Sigmoid colon (tissue), 6 donors: ENCODE measurements at regions not wholly inside any gene's neighbourhood (a gene's known extent, or its start where the extent isn't known, plus 50 kb on each side); places are given as distances from the start of the nearest gene placed in this dataset.
"Not testable (repeated sequence)": the region's sequence is repeated elsewhere in the genome, so short reads cannot be mapped to it uniquely, and the experiment has no call there.

Experiments used
- DNase-seq: peaks from one replicate; pipeline ENCODE4 v3.0.0-alpha.2; 2019
- H3K27ac ChIP-seq, 4 donors: fragments of 200-600 bp; sonication (generic); one replicate each; pipeline ENCODE4 v1.5.1; 2016 to 2019; ENCODE audit warnings: mild to moderate bottlenecking in 1 of 4
- H3K27me3 ChIP-seq, 3 donors: fragments of 200-600 bp; sonication (generic); one replicate each; pipeline ENCODE4 v1.5.1; 2019; ENCODE audit warnings: mild to moderate bottlenecking in 1 of 3
- H3K36me3 ChIP-seq, 4 donors: fragments of 200-600 bp; sonication (generic); one replicate each; pipeline ENCODE4 v1.5.1; 2016 to 2019
- H3K4me1 ChIP-seq, 4 donors: fragments of 200-600 bp; sonication (generic); one replicate each; pipeline ENCODE4 v1.5.1; 2017 to 2019
- H3K4me3 ChIP-seq, 4 donors: fragments of 200-600 bp; sonication (generic); one replicate each; pipeline ENCODE4 v1.5.1; 2017 to 2019; ENCODE audit warnings: mild to moderate bottlenecking in 2 of 4, moderate library complexity in 1 of 4
- H3K9me3 ChIP-seq, 4 donors: fragments of 200-600 bp in 3 of 4; sonication (generic) in 3 of 4; one replicate each; pipeline versions ENCODE4 v1.5.1 to v1.6.1; 2013 to 2019
- EP300 ChIP-seq, 4 donors: sonication (generic); formaldehyde crosslinking; IDR thresholded peaks; one replicate each; pipeline ENCODE4 v1.6.1; 2017; ENCODE audit warnings: antibody characterized with exemption in 4 of 4
- POLR2A ChIP-seq, 2 donors: fragments of 450-650 bp; IDR thresholded peaks; one replicate each; pipeline ENCODE4 v1.6.1; 2016; ENCODE audit warnings: antibody characterized with exemption in 2 of 2, mild to moderate bottlenecking in 2 of 2, moderate library complexity in 2 of 2
- POLR2AphosphoS5 ChIP-seq, 4 donors: sonication (generic); formaldehyde crosslinking; IDR thresholded peaks; one replicate each; pipeline ENCODE4 v1.6.1; 2017; ENCODE audit warnings: antibody characterized with exemption in 4 of 4
- WGBS, 2 donors: extraction: QIAGEN DNeasy Blood & Tissue Kit; methylation state at CpG; one replicate each; pipeline ENCODE4 v1.1.7; 2013; 5-methylcytosine and 5-hydroxymethylcytosine counted together
- intact Hi-C: fragments of 100-400 bp; cut with DNase I; formaldehyde crosslinking; loops from one replicate; pipeline ENCODE4 v1.15.1; 2023
- TF ChIP-seq, protein P1 (sequence below), 4 experiments: fragments of 450-650 bp in 3 of 4; fragments of 200-600 bp in 1 of 4; IDR thresholded peaks; one replicate each; pipeline ENCODE4 v1.5.1; 2016 to 2019; ENCODE audit warnings: antibody characterized with exemption in 4 of 4, mild to moderate bottlenecking in 3 of 4, moderate library complexity in 2 of 4
- donor health status: healthy with polysubstance abuse.
- donor health status: healthy.

DNA sequence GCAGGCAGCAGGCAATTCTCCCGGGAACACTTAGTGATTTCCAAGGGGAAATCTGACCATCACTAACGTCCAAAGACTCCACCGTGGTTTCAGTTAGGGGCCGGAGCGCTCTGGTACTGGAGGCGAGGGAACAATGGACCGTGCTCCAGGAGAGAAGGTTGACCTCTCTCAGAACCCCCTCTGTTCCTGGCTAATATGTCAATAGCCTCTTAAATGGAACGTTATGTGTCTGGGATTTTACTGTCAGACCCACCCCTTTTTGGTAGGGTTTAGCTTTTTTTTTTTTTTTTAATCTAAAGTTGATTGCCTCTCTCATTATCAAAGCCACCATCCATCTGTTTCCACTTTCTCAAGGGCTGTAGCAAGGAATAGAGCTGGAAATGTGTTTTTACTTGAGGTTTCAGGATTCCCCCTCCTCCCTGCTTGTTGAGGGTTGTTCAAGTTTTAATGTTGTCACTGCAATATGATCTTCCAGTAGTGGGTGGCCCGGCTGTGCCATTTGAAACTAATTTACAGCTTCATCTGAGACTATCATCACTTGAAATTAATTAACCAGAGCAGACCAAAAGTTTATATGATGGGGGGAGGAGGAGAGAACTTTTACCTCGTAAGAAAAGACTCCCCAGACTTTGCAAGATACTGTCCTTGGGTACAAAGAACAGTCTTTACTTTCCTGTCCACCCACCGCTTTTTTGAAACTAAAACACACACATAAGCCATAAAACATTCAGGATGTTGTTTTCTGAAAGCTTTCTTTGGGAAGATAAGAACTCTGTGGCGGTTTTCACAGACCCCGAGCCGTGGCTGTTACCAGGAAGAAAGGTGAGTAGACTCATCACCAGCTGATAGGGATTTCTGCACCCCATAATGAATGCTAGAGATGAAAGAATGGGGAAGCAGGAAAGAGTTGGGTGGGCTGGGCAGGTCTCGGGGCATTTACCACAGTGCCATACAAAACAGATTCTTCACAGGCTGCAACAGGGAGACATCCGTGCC lies 187.8 kb downstream of the UACA start:
- TF ChIP-seq EP300 (IDR thresholded peaks at IDR 0.05) (no peak), POLR2A (IDR thresholded peaks at IDR 0.05) (no peak), POLR2AphosphoS5 (IDR thresholded peaks at IDR 0.05) (no peak)
- TF ChIP-seq, protein P1, sequence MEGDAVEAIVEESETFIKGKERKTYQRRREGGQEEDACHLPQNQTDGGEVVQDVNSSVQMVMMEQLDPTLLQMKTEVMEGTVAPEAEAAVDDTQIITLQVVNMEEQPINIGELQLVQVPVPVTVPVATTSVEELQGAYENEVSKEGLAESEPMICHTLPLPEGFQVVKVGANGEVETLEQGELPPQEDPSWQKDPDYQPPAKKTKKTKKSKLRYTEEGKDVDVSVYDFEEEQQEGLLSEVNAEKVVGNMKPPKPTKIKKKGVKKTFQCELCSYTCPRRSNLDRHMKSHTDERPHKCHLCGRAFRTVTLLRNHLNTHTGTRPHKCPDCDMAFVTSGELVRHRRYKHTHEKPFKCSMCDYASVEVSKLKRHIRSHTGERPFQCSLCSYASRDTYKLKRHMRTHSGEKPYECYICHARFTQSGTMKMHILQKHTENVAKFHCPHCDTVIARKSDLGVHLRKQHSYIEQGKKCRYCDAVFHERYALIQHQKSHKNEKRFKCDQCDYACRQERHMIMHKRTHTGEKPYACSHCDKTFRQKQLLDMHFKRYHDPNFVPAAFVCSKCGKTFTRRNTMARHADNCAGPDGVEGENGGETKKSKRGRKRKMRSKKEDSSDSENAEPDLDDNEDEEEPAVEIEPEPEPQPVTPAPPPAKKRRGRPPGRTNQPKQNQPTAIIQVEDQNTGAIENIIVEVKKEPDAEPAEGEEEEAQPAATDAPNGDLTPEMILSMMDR (IDR thresholded peaks at IDR 0.05) = no peak

DNA sequence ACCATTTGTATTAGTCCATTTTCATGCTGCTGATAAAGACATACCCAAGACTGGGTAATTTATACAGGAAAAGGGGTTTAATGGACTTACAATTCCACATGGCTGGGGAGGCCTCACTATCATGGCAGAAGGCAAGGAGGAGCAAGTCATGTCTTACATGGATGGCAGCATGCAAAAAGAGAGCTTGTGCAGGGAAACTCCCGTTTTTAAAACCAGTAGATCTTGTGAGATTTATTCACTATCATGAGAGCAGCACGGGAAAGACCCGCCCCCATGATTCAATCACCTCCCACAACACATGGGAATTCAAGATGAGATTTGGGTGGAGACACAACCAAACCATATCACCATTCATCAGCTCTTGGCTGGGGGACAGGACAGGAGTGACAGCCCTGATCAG lies 189.0 kb downstream of the UACA start:
- H3K4me1 ChIP-seq, H3K27ac ChIP-seq, H3K4me3 ChIP-seq, DNase-seq, H3K9me3 ChIP-seq, H3K36me3 ChIP-seq, intact Hi-C loops, H3K27me3 ChIP-seq: not testable (repeated sequence)
- WGBS, 2 donors = 85 to 90% methylated on average over 3 of the region's 3 CpGs

More for the DNA sequence above, 187.8 kb downstream of the UACA start:
- WGBS, 2 donors = 42 to 56% methylated on average over 16 of the region's 16 CpGs
- no peaks in the 10 kb centered on the region for H3K36me3 ChIP-seq
- H3K9me3 ChIP-seq = no peaks in the 10 kb centered on the region
- H3K4me3 ChIP-seq = no peak overlapping the region
- no peak overlapping the region for H3K27ac ChIP-seq
- intact Hi-C loops = no loop called here
- H3K4me1 ChIP-seq = no peaks in the 10 kb centered on the region
- DNase-seq = no peak
- H3K27me3 ChIP-seq = no peaks in the 10 kb centered on the region

DNA sequence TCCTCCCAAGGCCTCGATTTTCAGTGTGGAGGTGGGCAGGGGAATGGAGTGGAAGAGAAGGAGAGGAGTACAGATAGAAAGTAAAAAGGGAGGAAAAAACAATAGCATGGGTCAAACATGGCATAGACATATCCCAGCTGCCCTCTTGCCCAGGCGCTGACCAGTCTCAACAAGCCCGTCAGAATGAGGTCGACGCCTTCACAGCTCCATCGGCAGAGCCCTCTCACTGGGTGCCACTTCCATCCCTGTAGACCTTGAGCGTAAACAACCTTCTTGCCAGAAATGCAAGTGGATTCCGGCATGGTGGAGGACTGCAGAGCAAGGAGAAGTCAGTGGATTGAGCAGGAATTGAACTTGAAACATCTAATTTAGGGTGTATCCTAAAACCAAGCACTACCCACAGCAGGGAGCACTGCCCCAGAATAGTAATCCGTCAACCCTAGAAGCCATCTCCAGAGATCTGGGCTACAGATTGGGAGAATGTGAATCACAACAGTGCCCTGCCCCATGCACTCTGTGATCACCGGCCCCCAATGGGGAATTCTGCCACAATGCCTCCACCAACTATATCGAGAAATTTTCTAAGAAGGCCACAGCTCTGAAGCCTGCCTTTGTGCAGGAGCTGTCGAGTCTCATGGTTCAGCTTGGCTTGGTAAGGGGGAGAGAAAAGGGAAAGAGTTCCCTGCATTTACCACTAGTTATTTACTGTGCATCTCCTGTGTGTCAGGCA lies 190.1 kb downstream of the UACA start:
- no peak for DNase-seq
- Histone ChIP-seq H3K27ac (no peak overlapping the region), H3K4me3 (no peak overlapping the region), H3K27me3 (no peaks in the 10 kb centered on the region), H3K36me3 (no peaks in the 10 kb centered on the region), H3K4me1 (peaks cover 0 to 7% (median 5%) of the 10 kb centered on the region in 4 donors), H3K9me3 (no peaks in the 10 kb centered on the region)
- TF ChIP-seq, protein P1 (IDR thresholded peaks at IDR 0.05) = no peak
- TF ChIP-seq EP300 (IDR thresholded peaks at IDR 0.05) = no peak
- 94% methylated on average over 12 of the region's 12 CpGs for WGBS, 2 donors
- intact Hi-C loops = no loop called here

DNA sequence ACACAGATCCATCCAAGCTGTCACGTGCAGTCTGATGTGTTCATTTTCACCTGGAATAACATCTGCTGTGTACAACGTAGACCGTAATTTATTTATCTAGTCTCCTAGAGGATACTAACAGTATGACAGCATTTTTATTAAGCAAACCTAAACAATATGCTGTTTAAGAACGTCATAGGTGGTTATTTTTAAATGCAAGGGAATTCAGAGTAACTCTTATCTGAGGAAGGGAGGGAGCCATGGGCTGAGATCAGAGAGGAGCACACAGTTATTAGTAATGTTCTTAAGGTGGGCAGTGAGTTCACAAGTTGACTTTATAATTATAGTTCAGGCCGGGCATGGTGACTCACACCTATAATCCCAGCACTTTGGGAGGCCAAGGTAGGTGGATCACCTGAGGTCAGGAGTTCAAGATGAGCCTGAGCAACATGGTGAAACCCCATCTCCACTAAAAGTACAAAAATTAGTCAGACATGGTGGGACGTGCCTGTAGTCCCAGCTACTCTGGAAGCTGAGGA lies 193.6 kb downstream of the UACA start:
- Histone ChIP-seq H3K9me3 (no peaks in the 10 kb centered on the region), H3K4me1 (peaks cover 0 to 7% (median 5%) of the 10 kb centered on the region in 4 donors), H3K27ac (no peak overlapping the region), H3K27me3 (peaks cover 0 to 5% (median 0%) of the 10 kb centered on the region in 3 donors), H3K4me3 (no peak overlapping the region), H3K36me3 (no peaks in the 10 kb centered on the region)
- TF ChIP-seq POLR2AphosphoS5 (IDR thresholded peaks at IDR 0.05) = no peak
- TF ChIP-seq, protein P1 (IDR thresholded peaks at IDR 0.05) = no peak
- no peak for TF ChIP-seq EP300 (IDR thresholded peaks at IDR 0.05)
- TF ChIP-seq POLR2A (IDR thresholded peaks at IDR 0.05) = no peak
- DNase-seq = no peak
- WGBS, 2 donors = 64 to 79% methylated on average over 6 of the region's 6 CpGs
- intact Hi-C loops = no loop called here

DNA sequence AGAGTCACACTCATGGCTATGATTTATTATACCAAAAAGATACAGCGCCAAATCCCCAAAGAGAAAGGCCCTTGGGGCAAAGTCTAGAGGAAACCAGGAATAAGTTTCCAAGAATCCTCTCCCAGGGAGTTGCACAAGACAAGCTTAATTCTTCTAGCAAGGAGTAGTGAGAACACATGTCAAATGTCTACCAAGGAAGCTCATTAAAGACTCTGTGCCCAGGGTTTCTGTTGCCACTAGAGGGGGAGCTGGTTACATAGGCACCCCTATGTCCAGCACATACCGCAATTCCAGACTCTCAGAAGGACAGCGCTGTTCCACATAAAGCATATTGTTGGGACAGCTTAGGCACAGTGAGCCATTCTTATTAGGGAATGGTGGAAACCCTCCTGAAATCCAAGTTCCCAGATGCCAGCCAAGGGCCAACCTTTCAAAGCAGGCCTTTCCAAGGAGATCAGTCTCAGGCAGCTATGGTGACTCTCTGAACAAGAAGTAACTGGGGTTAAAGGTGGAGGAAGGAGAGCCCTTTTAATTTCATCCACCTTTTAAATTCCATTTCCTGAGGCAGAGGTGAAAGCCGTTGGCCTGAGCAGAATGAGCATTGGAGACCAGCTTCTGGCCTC lies 194.2 kb downstream of the UACA start:
- peaks cover 0 to 7% (median 5%) of the 10 kb centered on the region in 4 donors for H3K4me1 ChIP-seq
- H3K27me3 ChIP-seq = peaks cover 0 to 5% (median 0%) of the 10 kb centered on the region in 3 donors
- no peak overlapping the region for H3K4me3 ChIP-seq
- H3K9me3 ChIP-seq = no peaks in the 10 kb centered on the region
- intact Hi-C loops = no loop called here
- WGBS, 2 donors = 54 to 73% methylated on average over 4 of the region's 4 CpGs
- no peaks in the 10 kb centered on the region for H3K36me3 ChIP-seq
- DNase-seq = no peak
- H3K27ac ChIP-seq = no peak overlapping the region
- TF ChIP-seq EP300 (IDR thresholded peaks at IDR 0.05) = no peak
- no peak for TF ChIP-seq POLR2A (IDR thresholded peaks at IDR 0.05)
- TF ChIP-seq POLR2AphosphoS5 (IDR thresholded peaks at IDR 0.05) = no peak
- TF ChIP-seq, protein P1 (IDR thresholded peaks at IDR 0.05) = peak in 3 of 4 experiments; percentile 16 to 57 (median 39)
